Pons (tissue), 1 donor: ENCODE measurements at regions not wholly inside any gene's neighbourhood (a gene's known extent, or its start where the extent isn't known, plus 50 kb on each side); places are given as distances from the start of the nearest gene placed in this dataset.

Source experiments
- DNase-seq: peaks from one replicate; pipeline ENCODE4 v3.0.0-alpha.2; 2016; ENCODE audit warnings: low spot score

GRCh38 chr6:145381941-145382340 lies 353.4 kb downstream of the EPM2A start:
- DNase-seq: no peak

GRCh38 chr6:145383428-145383827 lies 351.9 kb downstream of the EPM2A start:
- no peak for DNase-seq

- DNase-seq: no peak
Observed at GRCh38 chr6:145384503-145384902, 350.8 kb downstream of the EPM2A start.

GRCh38 chr6:145396499-145396898 lies 338.8 kb downstream of the EPM2A start:
- no peak for DNase-seq

- DNase-seq: no peak
Observed at GRCh38 chr6:145400508-145400907, 334.8 kb downstream of the EPM2A start.

GRCh38 chr6:145405006-145405551 lies 330.2 kb downstream of the EPM2A start:
- DNase-seq: peak; percentile 35

- DNase-seq: no peak
Observed at GRCh38 chr6:145406783-145407182, 328.5 kb downstream of the EPM2A start.

- DNase-seq: no peak
Observed at GRCh38 chr6:145415616-145416015, 319.7 kb downstream of the EPM2A start.

GRCh38 chr6:145420599-145420998 lies 314.7 kb downstream of the EPM2A start:
- no peak for DNase-seq

- no peak for DNase-seq
Observed at GRCh38 chr6:145423936-145424335, 311.4 kb downstream of the EPM2A start.

GRCh38 chr6:145427232-145427631 lies 308.1 kb downstream of the EPM2A start:
- no peak for DNase-seq

GRCh38 chr6:145428706-145429105 lies 306.6 kb downstream of the EPM2A start:
- peak; percentile 35 for DNase-seq

- DNase-seq: no peak
Observed at GRCh38 chr6:145442110-145442509, 293.2 kb downstream of the EPM2A start.

GRCh38 chr6:145445674-145446073 lies 289.6 kb downstream of the EPM2A start:
- no peak for DNase-seq

GRCh38 chr6:145451029-145451428 lies 284.3 kb downstream of the EPM2A start:
- no peak for DNase-seq

- no peak for DNase-seq
Observed at GRCh38 chr6:145453376-145453775, 281.9 kb downstream of the EPM2A start.

GRCh38 chr6:145454006-145454405 lies 281.3 kb downstream of the EPM2A start:
- DNase-seq: no peak

GRCh38 chr6:145457556-145457955 lies 277.8 kb downstream of the EPM2A start:
- DNase-seq: no peak

GRCh38 chr6:145468534-145468933 lies 266.8 kb downstream of the EPM2A start:
- no peak for DNase-seq

GRCh38 chr6:145469021-145469420 lies 266.3 kb downstream of the EPM2A start:
- DNase-seq: no peak

- DNase-seq: no peak
Observed at GRCh38 chr6:145475794-145476396, 259.4 kb downstream of the EPM2A start.

GRCh38 chr6:145480024-145480423 lies 255.3 kb downstream of the EPM2A start:
- no peak for DNase-seq

GRCh38 chr6:145483191-145483996 lies 251.9 kb downstream of the EPM2A start:
- DNase-seq: peak; percentile 8
